Esophagus muscularis mucosa (tissue), 4 donors: ENCODE measurements at regions not wholly inside any gene's neighbourhood (a gene's known extent, or its start where the extent isn't known, plus 50 kb on each side); places are given as distances from the start of the nearest gene placed in this dataset.

Experiments
- EP300 ChIP-seq: sonication (generic); formaldehyde crosslinking; IDR thresholded peaks from one replicate; pipeline ENCODE4 v1.6.1; 2017; ENCODE audit warnings: antibody characterized with exemption
- POLR2A ChIP-seq: fragments of 450-650 bp; IDR thresholded peaks from one replicate; pipeline ENCODE4 v1.6.1; 2017; ENCODE audit warnings: antibody characterized with exemption, moderate library complexity, mild to moderate bottlenecking, low read depth
- POLR2AphosphoS5 ChIP-seq, 2 donors: sonication (generic); formaldehyde crosslinking; IDR thresholded peaks; one replicate each; pipeline ENCODE4 v1.6.1; 2017; ENCODE audit warnings: antibody characterized with exemption in 2 of 2
- TF ChIP-seq, protein P1 (sequence below), 3 experiments: fragments of 200-600 bp in 2 of 3; fragments of 450-650 bp in 1 of 3; sonication (generic) in 2 of 3; IDR thresholded peaks; one replicate each; pipeline ENCODE4 v1.5.1; 2017 to 2019; ENCODE audit warnings: antibody characterized with exemption in 3 of 3, mild to moderate bottlenecking in 2 of 3, moderate library complexity in 1 of 3

DNA sequence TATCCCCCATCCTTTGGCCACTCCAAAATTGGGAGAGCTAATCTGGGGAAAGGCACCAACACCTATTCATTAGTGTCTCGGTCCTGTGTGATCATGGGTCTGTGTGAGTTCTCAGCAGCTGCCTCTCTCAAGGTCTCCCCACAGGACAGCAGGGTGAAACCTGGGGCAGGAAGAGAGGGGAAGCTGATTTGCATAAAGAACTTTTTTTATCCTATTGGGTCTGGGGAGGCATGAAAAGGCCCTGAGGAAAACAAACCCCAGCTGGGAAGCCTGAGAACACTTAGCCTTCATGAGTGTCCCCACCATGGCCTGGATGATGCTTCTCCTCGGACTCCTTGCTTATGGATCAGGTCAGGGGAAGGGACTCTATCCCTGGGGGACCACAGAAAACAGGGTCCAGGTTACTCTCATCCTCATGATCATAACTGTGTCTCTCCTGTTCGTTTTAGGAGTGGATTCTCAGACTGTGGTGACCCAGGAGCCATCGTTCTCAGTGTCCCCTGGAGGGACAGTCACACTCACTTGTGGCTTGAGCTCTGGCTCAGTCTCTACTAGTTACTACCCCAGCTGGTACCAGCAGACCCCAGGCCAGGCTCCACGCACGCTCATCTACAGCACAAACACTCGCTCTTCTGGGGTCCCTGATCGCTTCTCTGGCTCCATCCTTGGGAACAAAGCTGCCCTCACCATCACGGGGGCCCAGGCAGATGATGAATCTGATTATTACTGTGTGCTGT lies 116.0 kb upstream of the TOP3B start:
- TF ChIP-seq, protein P1, sequence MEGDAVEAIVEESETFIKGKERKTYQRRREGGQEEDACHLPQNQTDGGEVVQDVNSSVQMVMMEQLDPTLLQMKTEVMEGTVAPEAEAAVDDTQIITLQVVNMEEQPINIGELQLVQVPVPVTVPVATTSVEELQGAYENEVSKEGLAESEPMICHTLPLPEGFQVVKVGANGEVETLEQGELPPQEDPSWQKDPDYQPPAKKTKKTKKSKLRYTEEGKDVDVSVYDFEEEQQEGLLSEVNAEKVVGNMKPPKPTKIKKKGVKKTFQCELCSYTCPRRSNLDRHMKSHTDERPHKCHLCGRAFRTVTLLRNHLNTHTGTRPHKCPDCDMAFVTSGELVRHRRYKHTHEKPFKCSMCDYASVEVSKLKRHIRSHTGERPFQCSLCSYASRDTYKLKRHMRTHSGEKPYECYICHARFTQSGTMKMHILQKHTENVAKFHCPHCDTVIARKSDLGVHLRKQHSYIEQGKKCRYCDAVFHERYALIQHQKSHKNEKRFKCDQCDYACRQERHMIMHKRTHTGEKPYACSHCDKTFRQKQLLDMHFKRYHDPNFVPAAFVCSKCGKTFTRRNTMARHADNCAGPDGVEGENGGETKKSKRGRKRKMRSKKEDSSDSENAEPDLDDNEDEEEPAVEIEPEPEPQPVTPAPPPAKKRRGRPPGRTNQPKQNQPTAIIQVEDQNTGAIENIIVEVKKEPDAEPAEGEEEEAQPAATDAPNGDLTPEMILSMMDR (IDR thresholded peaks at IDR 0.05) = no peak
- TF ChIP-seq POLR2AphosphoS5 (IDR thresholded peaks at IDR 0.05) (no peak), POLR2A (no peak), EP300 (no peak)
